ENCODE measurements at regions not wholly inside any gene's neighbourhood (a gene's known extent, or its start where the extent isn't known, plus 50 kb on each side); places are given as distances from the start of the nearest gene placed in this dataset.
"Not testable (repeated sequence)": the region's sequence is repeated elsewhere in the genome, so short reads cannot be mapped to it uniquely, and the experiment has no call there.

DNA sequence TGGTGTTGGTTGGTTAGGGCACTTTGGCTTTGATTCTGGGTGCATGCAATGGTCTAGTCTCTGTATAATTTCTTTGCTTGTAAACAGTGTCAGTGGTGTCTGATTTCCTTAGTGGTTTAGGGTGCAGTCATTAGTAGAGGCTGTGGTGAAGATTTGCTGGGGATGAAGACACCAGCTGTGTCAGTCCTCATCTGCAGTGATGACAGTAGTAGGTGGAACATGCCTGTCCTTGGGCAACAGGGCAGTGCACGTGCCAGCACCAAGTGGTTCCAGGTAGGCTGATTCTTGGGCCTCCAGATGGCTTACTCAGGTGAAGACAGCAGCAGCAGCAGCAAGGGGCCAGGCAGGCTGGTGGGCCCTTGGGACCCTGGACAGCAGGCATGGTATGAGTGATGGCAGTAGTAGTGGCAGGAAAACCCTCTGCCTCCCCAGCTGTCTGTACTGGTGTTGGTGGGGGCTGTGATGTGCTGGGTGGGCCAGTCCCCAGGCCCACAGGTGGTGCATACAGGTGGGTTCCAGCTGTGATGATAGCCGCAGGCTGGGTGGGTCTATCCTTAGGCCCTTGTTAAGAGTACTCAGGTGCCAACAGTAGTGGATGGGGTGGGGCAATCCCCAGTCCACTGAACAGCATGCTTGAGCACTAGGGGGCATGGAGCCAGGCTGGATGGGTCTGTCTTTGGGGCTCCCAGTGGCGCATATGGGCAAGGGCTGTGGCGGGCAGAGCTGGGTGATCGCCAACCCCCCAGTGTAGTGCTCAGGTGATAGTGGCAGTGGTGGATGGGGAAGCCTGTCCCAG lies 140.7 kb upstream of the THUMPD2 start:
- H3K9me3 ChIP-seq (replicated peaks), result no peaks in the 10 kb centered on the region
- no peak for DNase-seq
- H3K27me3 ChIP-seq (ENCODE audit: low read depth), result no peaks in the 10 kb centered on the region
- no peaks in the 10 kb centered on the region for H3K4me1 ChIP-seq
- TF ChIP-seq CTCF (IDR thresholded peaks at IDR 0.05; ENCODE audit: borderline replicate concordance), result no peak
- intact Hi-C loops (cut with micrococcal nuclease), result loop anchor here (5.0 kb wide), 1 partner anchor 638 kb away; no protein-coding TSS in a partner anchor
- H3K27ac ChIP-seq (replicated peaks), result no peak overlapping the region
- H3K36me3 ChIP-seq, result no peaks in the 10 kb centered on the region
- no peak overlapping the region for H3K4me3 ChIP-seq

GRCh38 chr2:39918886-39919285 lies 139.8 kb upstream of the THUMPD2 start:
- no peak overlapping the region for H3K27ac ChIP-seq (replicated peaks)
- DNase-seq, result no peak
- intact Hi-C loops (cut with micrococcal nuclease), result loop anchor here (5.0 kb wide), 1 partner anchor 638 kb away; no protein-coding TSS in a partner anchor
- H3K27me3 ChIP-seq (ENCODE audit: low read depth), result no peaks in the 10 kb centered on the region
- peaks cover 3% of the 10 kb centered on the region for H3K4me1 ChIP-seq
- H3K9me3 ChIP-seq (replicated peaks), result no peaks in the 10 kb centered on the region
- no peaks in the 10 kb centered on the region for H3K36me3 ChIP-seq
- no peak overlapping the region for H3K4me3 ChIP-seq
- no peak for TF ChIP-seq CTCF (IDR thresholded peaks at IDR 0.05; ENCODE audit: borderline replicate concordance)

DNA sequence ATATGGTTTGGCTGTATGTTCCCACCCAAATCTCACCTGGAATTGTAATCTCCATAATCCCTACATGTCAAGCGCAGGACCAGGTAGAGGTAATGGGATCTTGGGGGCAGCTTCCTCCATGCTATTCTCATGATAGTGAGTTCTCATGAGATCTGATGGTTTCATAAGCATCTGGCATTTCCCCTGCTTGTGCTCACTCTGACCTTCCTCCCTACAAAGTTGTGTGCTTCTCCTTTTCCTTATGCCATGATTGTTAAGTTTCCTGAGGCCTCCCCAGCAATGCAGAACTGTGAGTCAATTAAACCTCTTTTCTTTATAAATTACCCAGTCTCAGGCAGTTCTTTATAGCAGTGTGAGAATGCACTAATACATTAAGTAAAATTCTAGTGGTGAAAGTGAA lies 138.3 kb upstream of the THUMPD2 start:
- H3K27ac ChIP-seq (replicated peaks); H3K4me3 ChIP-seq; H3K27me3 ChIP-seq (ENCODE audit: low read depth); H3K9me3 ChIP-seq (replicated peaks); H3K4me1 ChIP-seq; H3K36me3 ChIP-seq; DNase-seq: not testable (repeated sequence)
- intact Hi-C loops (cut with micrococcal nuclease), result loop anchor here (5.0 kb wide), 1 partner anchor 640 kb away; no protein-coding TSS in a partner anchor

GRCh38 chr2:39914949-39915348 lies 135.9 kb upstream of the THUMPD2 start:
- Histone ChIP-seq H3K27ac (replicated peaks) (no peak overlapping the region), H3K4me3 (no peak overlapping the region), H3K9me3 (replicated peaks) (no peaks in the 10 kb centered on the region), H3K36me3 (no peaks in the 10 kb centered on the region), H3K4me1 (peaks cover 6% of the 10 kb centered on the region), H3K27me3 (ENCODE audit: low read depth) (peaks cover 3% of the 10 kb centered on the region)
- no peak for TF ChIP-seq CTCF (IDR thresholded peaks at IDR 0.05; ENCODE audit: borderline replicate concordance)
- DNase-seq, result no peak
- intact Hi-C loops (cut with micrococcal nuclease), result loop anchor here (5.0 kb wide), 1 partner anchor 642 kb away; no protein-coding TSS in a partner anchor

DNA sequence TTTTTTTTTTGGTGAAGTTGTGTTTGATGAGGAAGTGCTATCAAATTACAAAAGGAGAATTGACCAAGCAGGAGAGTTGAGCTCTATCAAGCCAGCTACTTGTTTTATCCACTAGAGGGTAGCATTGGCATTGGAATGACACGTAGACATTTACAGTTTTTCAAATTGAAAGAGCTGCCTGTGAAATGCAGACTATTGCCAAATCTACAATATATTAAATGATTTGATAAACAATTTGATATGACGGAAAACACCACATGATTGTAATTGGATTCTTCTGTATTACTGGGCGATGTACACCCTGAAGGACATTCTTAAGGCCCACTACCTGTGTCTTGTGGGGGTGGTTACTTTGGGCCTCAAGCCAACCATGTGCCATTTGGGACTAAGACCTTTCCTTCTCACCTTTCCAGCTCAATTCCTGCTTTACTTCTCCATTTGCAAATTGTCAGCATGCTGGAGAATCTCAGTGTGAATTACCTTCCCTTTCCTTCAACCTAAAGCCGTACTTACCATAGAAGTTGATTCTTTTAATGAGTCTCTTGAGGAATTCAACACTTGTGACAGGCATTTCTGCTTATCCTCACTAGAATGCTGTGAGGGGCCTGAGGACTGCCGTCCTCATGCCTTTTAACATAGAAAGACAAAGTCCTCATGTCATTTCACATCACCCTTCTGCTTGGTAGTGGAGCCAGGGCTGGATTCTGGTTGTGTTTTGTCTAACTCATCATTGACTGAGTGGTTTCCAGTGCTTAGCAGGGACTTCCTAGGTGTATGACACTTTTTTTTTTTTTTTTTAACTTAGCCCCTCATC lies 134.8 kb upstream of the THUMPD2 start:
- DNase-seq, result no peak
- Histone ChIP-seq H3K27ac (replicated peaks) (no peak overlapping the region), H3K36me3 (no peaks in the 10 kb centered on the region), H3K27me3 (ENCODE audit: low read depth) (peaks cover 14% of the 10 kb centered on the region), H3K9me3 (replicated peaks) (no peaks in the 10 kb centered on the region), H3K4me1 (peaks cover 6% of the 10 kb centered on the region), H3K4me3 (no peak overlapping the region)
- intact Hi-C loops (cut with micrococcal nuclease), result no loop called here
- TF ChIP-seq CTCF (IDR thresholded peaks at IDR 0.05; ENCODE audit: borderline replicate concordance), result peak; percentile 89

Measured in left ventricle myocardium inferior (tissue), 1 donor.